Rectal smooth muscle tissue (tissue), 1 donor: ENCODE measurements at regions not wholly inside any gene's neighbourhood (a gene's known extent, or its start where the extent isn't known, plus 50 kb on each side); places are given as distances from the start of the nearest gene placed in this dataset.

Experiments
- H3K27ac ChIP-seq: one replicate; pipeline ENCODE4 v1.7.0; 2013; ENCODE audit warnings: low read depth, low read length, inconsistent platforms
- H3K27me3 ChIP-seq: one replicate; pipeline ENCODE4 v1.7.0; 2013; ENCODE audit warnings: low read length; ENCODE audit not compliant: control insufficient read depth, insufficient read depth
- H3K36me3 ChIP-seq: one replicate; pipeline ENCODE4 v1.7.0; 2013; ENCODE audit warnings: low read length; ENCODE audit not compliant: control insufficient read depth, insufficient read depth
- H3K4me1 ChIP-seq: one replicate; pipeline ENCODE4 v1.7.0; 2013; ENCODE audit warnings: low read length; ENCODE audit not compliant: control insufficient read depth, insufficient read depth
- H3K4me3 ChIP-seq: one replicate; pipeline ENCODE4 v1.7.0; 2013; ENCODE audit warnings: low read length
- H3K9ac ChIP-seq: one replicate; pipeline ENCODE4 v1.7.0; 2013; ENCODE audit warnings: low read length

- H3K4me3 ChIP-seq: no peak overlapping the region
These were observed 97.6 kb downstream of the BOD1 start for GRCh38 chr5:173518856-173519255.

GRCh38 chr5:173517648-173518047, 98.8 kb downstream of the BOD1 start:
- Histone ChIP-seq H3K27me3 (no peaks in the 10 kb centered on the region), H3K36me3 (no peaks in the 10 kb centered on the region), H3K4me1 (no peaks in the 10 kb centered on the region), H3K27ac (no peak overlapping the region), H3K9ac (no peak overlapping the region), H3K4me3 (no peak overlapping the region)

More at GRCh38 chr5:173518856-173519255, 97.6 kb downstream of the BOD1 start:
- no peaks in the 10 kb centered on the region for H3K4me1 ChIP-seq
- no peak overlapping the region for H3K27ac ChIP-seq
- no peaks in the 10 kb centered on the region for H3K36me3 ChIP-seq
- H3K9ac ChIP-seq: no peak overlapping the region
- H3K27me3 ChIP-seq: no peaks in the 10 kb centered on the region

- Histone ChIP-seq H3K4me3 (no peak overlapping the region), H3K27me3 (peaks cover 3% of the 10 kb centered on the region), H3K9ac (no peak overlapping the region), H3K36me3 (no peaks in the 10 kb centered on the region), H3K4me1 (no peaks in the 10 kb centered on the region), H3K27ac (no peak overlapping the region)
These were observed 100.9 kb downstream of the BOD1 start for GRCh38 chr5:173515526-173515925.

- H3K4me1 ChIP-seq: no peaks in the 10 kb centered on the region
- no peak overlapping the region for H3K9ac ChIP-seq
These were observed 101.8 kb downstream of the BOD1 start for GRCh38 chr5:173514661-173515060.

GRCh38 chr5:173513521-173513991, 102.9 kb downstream of the BOD1 start:
- H3K4me3 ChIP-seq: no peak overlapping the region
- no peaks in the 10 kb centered on the region for H3K36me3 ChIP-seq
- no peak overlapping the region for H3K9ac ChIP-seq
- H3K4me1 ChIP-seq: no peaks in the 10 kb centered on the region
- no peak overlapping the region for H3K27ac ChIP-seq
- H3K27me3 ChIP-seq: peaks cover 3% of the 10 kb centered on the region

More at GRCh38 chr5:173514661-173515060, 101.8 kb downstream of the BOD1 start:
- H3K27me3 ChIP-seq: peaks cover 3% of the 10 kb centered on the region
- H3K27ac ChIP-seq: no peak overlapping the region
- no peaks in the 10 kb centered on the region for H3K36me3 ChIP-seq
- no peak overlapping the region for H3K4me3 ChIP-seq

GRCh38 chr5:173512637-173513435, 103.6 kb downstream of the BOD1 start:
- Histone ChIP-seq H3K36me3 (no peaks in the 10 kb centered on the region), H3K27me3 (peaks cover 3% of the 10 kb centered on the region), H3K4me1 (no peaks in the 10 kb centered on the region), H3K9ac (no peak overlapping the region), H3K4me3 (no peak overlapping the region), H3K27ac (no peak overlapping the region)

- H3K4me1 ChIP-seq: no peaks in the 10 kb centered on the region
- H3K27me3 ChIP-seq: peaks cover 3% of the 10 kb centered on the region
- no peak overlapping the region for H3K4me3 ChIP-seq
- H3K36me3 ChIP-seq: no peaks in the 10 kb centered on the region
- H3K27ac ChIP-seq: no peak overlapping the region
- H3K9ac ChIP-seq: no peak overlapping the region
These were observed 107.4 kb downstream of the BOD1 start for GRCh38 chr5:173509060-173509459.

GRCh38 chr5:173507171-173507570, 109.3 kb downstream of the BOD1 start:
- H3K4me1 ChIP-seq: no peaks in the 10 kb centered on the region
- H3K27ac ChIP-seq: no peak overlapping the region

GRCh38 chr5:173505634-173506033, 110.8 kb downstream of the BOD1 start:
- Histone ChIP-seq H3K36me3 (no peaks in the 10 kb centered on the region), H3K9ac (no peak overlapping the region), H3K4me1 (no peaks in the 10 kb centered on the region), H3K27ac (no peak overlapping the region), H3K27me3 (no peaks in the 10 kb centered on the region), H3K4me3 (no peak overlapping the region)

More at GRCh38 chr5:173507171-173507570, 109.3 kb downstream of the BOD1 start:
- Histone ChIP-seq H3K27me3 (no peaks in the 10 kb centered on the region), H3K9ac (no peak overlapping the region), H3K4me3 (no peak overlapping the region), H3K36me3 (no peaks in the 10 kb centered on the region)

- Histone ChIP-seq H3K27ac (no peak overlapping the region), H3K9ac (no peak overlapping the region), H3K4me3 (no peak overlapping the region), H3K27me3 (no peaks in the 10 kb centered on the region), H3K36me3 (no peaks in the 10 kb centered on the region), H3K4me1 (peaks cover 5% of the 10 kb centered on the region)
These were observed 114.5 kb downstream of the BOD1 start for GRCh38 chr5:173501922-173502321.

GRCh38 chr5:173501271-173501670, 115.2 kb downstream of the BOD1 start:
- Histone ChIP-seq H3K9ac (no peak overlapping the region), H3K4me3 (no peak overlapping the region), H3K4me1 (peaks cover 10% of the 10 kb centered on the region), H3K36me3 (no peaks in the 10 kb centered on the region), H3K27ac (no peak overlapping the region), H3K27me3 (no peaks in the 10 kb centered on the region)

- Histone ChIP-seq H3K9ac (no peak overlapping the region), H3K4me1 (peaks cover 14% of the 10 kb centered on the region), H3K36me3 (no peaks in the 10 kb centered on the region), H3K4me3 (no peak overlapping the region), H3K27ac (no peak overlapping the region), H3K27me3 (no peaks in the 10 kb centered on the region)
These were observed 116.3 kb downstream of the BOD1 start for GRCh38 chr5:173500213-173500560.
